Omental fat pad (tissue), 3 donors: ENCODE measurements at regions not wholly inside any gene's neighbourhood (a gene's known extent, or its start where the extent isn't known, plus 50 kb on each side); places are given as distances from the start of the nearest gene placed in this dataset.

Experiments used
- ATAC-seq: fragments of 150-250 bp; one replicate; pipeline ENCODE4 v1.9.1; 2016; ENCODE audit warnings: mild to moderate bottlenecking, moderate library complexity; ENCODE audit not compliant: low FRiP score
- DNase-seq: peaks from one replicate; pipeline ENCODE4 v3.0.0-alpha.2; 2019; ENCODE audit warnings: low spot score
- TF ChIP-seq, protein P1 (sequence below), 3 donors: fragments of 450-650 bp; IDR thresholded peaks; one replicate each; pipeline ENCODE4 v1.5.1; 2016 to 2017; ENCODE audit warnings: antibody characterized with exemption in 3 of 3, mild to moderate bottlenecking in 3 of 3, moderate library complexity in 2 of 3

- TF ChIP-seq, protein P1, sequence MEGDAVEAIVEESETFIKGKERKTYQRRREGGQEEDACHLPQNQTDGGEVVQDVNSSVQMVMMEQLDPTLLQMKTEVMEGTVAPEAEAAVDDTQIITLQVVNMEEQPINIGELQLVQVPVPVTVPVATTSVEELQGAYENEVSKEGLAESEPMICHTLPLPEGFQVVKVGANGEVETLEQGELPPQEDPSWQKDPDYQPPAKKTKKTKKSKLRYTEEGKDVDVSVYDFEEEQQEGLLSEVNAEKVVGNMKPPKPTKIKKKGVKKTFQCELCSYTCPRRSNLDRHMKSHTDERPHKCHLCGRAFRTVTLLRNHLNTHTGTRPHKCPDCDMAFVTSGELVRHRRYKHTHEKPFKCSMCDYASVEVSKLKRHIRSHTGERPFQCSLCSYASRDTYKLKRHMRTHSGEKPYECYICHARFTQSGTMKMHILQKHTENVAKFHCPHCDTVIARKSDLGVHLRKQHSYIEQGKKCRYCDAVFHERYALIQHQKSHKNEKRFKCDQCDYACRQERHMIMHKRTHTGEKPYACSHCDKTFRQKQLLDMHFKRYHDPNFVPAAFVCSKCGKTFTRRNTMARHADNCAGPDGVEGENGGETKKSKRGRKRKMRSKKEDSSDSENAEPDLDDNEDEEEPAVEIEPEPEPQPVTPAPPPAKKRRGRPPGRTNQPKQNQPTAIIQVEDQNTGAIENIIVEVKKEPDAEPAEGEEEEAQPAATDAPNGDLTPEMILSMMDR (IDR thresholded peaks at IDR 0.05): no peak
- DNase-seq: no peak
- ATAC-seq: no peak
Observed at GRCh38 chr2:207471261-207471660, 58.5 kb upstream of the CREB1 start.

DNA sequence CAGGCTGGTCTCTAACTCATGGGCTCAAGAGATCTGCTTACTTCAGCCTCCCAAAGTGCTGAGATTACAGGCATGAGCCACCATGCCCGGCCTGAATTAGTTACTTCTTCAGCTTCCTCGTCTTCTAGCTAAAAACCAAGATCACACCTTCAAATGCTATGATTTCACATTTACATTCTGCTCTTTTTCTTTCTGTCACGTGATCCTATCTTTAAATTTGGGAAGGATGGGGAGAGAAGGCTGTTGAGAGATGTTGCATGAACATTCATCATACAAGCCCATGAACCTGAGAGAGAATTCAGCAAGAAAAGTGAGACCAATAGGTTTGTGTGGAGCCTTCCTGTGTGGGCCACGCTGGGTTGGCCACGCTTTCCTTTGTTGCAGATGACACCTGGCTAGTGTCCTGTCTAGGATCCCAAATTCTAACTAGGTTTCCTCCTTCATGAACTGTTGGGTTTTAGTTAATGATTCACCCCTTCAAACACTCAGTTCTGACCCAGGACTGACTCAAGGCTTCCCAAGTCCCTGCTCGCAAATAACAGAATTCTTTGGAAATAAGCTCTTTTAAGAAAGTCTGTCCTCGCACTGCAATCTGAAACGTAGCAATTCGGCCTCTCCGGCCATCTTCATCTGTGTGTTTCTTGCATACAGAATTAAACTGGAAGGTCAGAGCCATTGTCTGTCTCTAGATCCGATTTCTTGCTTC lies 57.3 kb upstream of the CREB1 start:
- ATAC-seq (no peak), DNase-seq (no peak)
- TF ChIP-seq, protein P1 (IDR thresholded peaks at IDR 0.05): no peak

DNA sequence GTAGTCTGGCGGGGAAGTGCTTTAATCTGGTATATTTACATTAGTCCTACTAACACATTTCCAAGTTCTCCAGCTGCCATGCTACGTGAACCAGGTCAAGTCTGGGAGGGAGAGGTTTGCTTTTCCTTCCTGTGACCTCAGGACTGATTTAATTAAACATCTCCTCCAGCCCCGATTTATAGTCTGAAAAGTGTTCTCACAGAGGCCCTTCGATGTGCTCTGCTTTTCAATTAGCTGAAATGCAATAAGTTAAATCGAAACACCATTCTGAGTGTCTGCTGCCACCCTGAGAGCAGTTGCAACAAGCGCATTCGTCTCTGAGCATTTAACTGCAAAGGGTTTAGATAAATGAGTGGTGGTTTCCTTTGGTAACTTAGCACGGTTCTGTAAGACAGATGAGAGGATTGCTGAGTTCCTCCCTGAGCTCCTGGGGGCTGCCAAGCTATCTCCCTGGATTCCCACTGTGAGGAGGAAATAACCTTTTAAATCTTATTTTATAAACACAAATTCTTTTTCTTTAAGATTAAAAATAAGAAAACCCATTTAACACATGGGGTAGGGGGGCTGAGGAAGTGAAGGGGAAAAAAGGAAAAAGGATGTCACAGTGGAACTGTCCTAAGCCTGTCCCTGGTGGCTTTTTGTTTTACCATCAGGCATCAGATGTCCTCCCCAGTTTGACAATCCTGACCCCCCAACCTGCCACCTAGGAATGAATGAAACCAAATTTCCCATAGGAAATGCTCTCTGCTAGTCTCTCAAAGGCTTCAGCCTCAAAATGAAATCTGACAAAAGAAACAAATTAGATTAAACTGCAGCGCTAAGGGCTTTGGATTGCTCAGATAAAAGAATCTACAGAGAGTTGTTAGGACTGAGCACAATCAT lies 56.5 kb upstream of the CREB1 start:
- TF ChIP-seq, protein P1 (IDR thresholded peaks at IDR 0.05): no peak
- DNase-seq (no peak), ATAC-seq (peak; percentile 71)

- DNase-seq (no peak), ATAC-seq (no peak)
- TF ChIP-seq, protein P1 (IDR thresholded peaks at IDR 0.05): no peak
Observed at GRCh38 chr2:207473931-207474235, 55.9 kb upstream of the CREB1 start.

- no peak for DNase-seq
- TF ChIP-seq, protein P1 (IDR thresholded peaks at IDR 0.05): peak in 2 of 3 donors; percentile 40 to 51
- peak; percentile 30 for ATAC-seq
Observed at GRCh38 chr2:207474863-207475485, 54.8 kb upstream of the CREB1 start.

DNA sequence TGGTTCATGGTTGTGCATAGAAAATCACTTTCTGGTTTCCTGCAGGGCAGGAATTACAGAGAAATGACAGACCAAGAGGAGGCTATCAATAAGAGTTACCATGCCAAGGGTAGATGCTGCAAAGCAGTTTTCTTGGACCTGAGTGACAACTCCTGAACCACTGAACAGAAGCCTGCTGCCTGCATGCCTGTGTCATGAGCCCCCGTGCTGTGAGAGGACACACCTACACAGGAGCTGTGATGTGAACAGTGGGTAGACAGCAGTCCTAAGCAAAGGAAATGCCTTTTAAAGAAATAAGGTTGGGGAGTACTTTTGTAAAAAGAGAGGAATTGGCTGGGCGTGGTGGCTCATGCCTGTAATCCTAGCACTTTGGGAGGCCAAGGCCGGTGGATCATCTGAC lies 54.2 kb upstream of the CREB1 start:
- TF ChIP-seq, protein P1 (IDR thresholded peaks at IDR 0.05): no peak
- DNase-seq: no peak
- ATAC-seq: no peak
